ENCODE measurements at regions not wholly inside any gene's neighbourhood (a gene's known extent, or its start where the extent isn't known, plus 50 kb on each side); places are given as distances from the start of the nearest gene placed in this dataset.

DNA sequence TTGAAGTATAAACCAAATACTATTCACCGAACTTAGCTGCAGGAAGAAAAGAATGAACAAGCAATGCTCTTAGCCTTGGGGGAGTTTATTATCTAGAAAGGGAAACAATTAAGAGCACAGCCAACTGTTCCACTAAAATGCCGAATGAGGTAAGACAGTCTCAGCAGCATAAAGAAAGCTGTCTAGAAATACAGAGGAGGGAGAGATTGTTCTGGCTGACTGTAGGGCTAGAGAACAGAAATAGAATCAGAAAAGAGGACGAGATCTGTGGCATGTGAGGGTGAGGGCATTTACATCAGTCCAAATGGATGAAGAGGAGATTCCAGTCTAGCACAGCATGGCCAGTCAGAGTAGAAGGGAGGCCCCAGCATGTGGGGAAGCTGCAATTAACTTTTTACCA is 56.8 kb upstream of the TNFRSF19 start:
- TF ChIP-seq, protein P1, sequence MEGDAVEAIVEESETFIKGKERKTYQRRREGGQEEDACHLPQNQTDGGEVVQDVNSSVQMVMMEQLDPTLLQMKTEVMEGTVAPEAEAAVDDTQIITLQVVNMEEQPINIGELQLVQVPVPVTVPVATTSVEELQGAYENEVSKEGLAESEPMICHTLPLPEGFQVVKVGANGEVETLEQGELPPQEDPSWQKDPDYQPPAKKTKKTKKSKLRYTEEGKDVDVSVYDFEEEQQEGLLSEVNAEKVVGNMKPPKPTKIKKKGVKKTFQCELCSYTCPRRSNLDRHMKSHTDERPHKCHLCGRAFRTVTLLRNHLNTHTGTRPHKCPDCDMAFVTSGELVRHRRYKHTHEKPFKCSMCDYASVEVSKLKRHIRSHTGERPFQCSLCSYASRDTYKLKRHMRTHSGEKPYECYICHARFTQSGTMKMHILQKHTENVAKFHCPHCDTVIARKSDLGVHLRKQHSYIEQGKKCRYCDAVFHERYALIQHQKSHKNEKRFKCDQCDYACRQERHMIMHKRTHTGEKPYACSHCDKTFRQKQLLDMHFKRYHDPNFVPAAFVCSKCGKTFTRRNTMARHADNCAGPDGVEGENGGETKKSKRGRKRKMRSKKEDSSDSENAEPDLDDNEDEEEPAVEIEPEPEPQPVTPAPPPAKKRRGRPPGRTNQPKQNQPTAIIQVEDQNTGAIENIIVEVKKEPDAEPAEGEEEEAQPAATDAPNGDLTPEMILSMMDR (conservative IDR thresholded peaks at IDR 0.05; ENCODE audit: low read depth in 2 of 2) = no peak
- TF ChIP-seq ETS1 (IDR thresholded peaks at IDR 0.05) (no peak), REST (IDR thresholded peaks at IDR 0.05; ENCODE audit: unreplicated experiment) (no peak), ZNF331 (CRISPR knock-in tag; IDR thresholded peaks at IDR 0.05; ENCODE audit: low read depth) (no peak), CREB1 (CRISPR knock-in tag; IDR thresholded peaks at IDR 0.05; ENCODE audit: low read depth) (no peak)

All from GM23338 (cell line).